Endothelial cell of umbilical vein (primary cell): ENCODE measurements at regions not wholly inside any gene's neighbourhood (a gene's known extent, or its start where the extent isn't known, plus 50 kb on each side); places are given as distances from the start of the nearest gene placed in this dataset.

Experiments
- EZH2 ChIP-seq: IDR thresholded peaks from 2 replicates; pipeline ENCODE4 v1.6.1; 2012; ENCODE audit warnings: borderline replicate concordance, low read depth, mild to moderate bottlenecking, moderate library complexity, low read length, inconsistent platforms; ENCODE audit not compliant: severe bottlenecking
- MYC ChIP-seq: IDR thresholded peaks from one replicate; pipeline ENCODE4 v1.6.1; 2011; ENCODE audit warnings: mild to moderate bottlenecking, low read depth, low read length
- POLR2A ChIP-seq: IDR thresholded peaks from 2 replicates; pipeline ENCODE4 v1.6.1; 2012; ENCODE audit warnings: low read depth, mild to moderate bottlenecking, control low read depth, low read length
- POLR2AphosphoS5 ChIP-seq: IDR thresholded peaks from 2 replicates; pipeline ENCODE4 v1.6.1; 2012; ENCODE audit warnings: low read depth, mild to moderate bottlenecking, control low read depth, low read length, moderate library complexity; ENCODE audit not compliant: insufficient read depth
- TF ChIP-seq, protein P1 (sequence below), 2 donors: IDR thresholded peaks; 1 replicate in 1 of 2; 2 replicates in 1 of 2; pipeline ENCODE4 v1.5.1; 2011; ENCODE audit warnings: low read length in 2 of 2, mild to moderate bottlenecking in 2 of 2, moderate library complexity in 2 of 2, control low read depth in 1 of 2, inconsistent platforms in 1 of 2, low read depth in 1 of 2; ENCODE audit not compliant: insufficient read depth in 1 of 2; ENCODE audit errors: extremely low read depth in 1 of 2
- TF ChIP-seq, protein P2 (sequence below): IDR thresholded peaks from 2 replicates; pipeline ENCODE4 v1.6.1; 2011; ENCODE audit not compliant: insufficient read depth, insufficient read length

DNA sequence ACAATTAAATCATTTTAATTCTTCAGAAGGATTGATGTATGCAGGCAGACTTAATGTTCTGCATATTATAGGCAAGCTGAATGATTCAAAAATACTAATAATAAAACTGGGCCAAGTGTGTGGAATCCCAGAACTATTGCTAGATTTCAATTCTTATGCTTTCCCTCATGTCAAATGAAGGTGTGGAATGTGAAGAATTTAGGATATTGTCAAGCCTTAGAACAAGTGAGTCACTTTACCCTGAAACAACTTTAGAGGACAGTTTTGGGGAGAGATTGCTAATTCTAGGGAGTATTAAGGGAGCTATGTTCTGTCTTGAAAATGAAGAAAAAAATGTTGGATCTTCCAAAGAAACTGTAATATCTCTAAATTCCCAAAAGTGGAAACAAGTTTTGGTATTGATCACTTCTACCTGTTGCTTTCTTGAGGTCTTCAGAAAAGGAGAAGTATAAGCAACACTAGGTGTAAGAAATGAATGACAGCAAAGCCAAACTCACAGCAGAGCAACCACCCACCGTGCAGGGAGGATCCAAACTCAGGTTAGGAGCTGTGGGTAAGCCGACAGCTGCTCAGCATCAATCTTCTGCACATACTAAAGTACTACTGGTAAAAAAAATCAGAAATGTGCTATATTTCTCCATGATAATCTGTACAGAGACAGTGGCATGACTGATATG lies 818.1 kb downstream of the SLC4A3 start:
- TF ChIP-seq EZH2 (no peak), POLR2AphosphoS5 (no peak), POLR2A (no peak), MYC (no peak)
- TF ChIP-seq, protein P1, sequence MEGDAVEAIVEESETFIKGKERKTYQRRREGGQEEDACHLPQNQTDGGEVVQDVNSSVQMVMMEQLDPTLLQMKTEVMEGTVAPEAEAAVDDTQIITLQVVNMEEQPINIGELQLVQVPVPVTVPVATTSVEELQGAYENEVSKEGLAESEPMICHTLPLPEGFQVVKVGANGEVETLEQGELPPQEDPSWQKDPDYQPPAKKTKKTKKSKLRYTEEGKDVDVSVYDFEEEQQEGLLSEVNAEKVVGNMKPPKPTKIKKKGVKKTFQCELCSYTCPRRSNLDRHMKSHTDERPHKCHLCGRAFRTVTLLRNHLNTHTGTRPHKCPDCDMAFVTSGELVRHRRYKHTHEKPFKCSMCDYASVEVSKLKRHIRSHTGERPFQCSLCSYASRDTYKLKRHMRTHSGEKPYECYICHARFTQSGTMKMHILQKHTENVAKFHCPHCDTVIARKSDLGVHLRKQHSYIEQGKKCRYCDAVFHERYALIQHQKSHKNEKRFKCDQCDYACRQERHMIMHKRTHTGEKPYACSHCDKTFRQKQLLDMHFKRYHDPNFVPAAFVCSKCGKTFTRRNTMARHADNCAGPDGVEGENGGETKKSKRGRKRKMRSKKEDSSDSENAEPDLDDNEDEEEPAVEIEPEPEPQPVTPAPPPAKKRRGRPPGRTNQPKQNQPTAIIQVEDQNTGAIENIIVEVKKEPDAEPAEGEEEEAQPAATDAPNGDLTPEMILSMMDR (IDR thresholded peaks at IDR 0.05; ENCODE audit: extremely low read depth in 1 of 2, insufficient read depth in 1 of 2, low read depth in 1 of 2, low read length in 2 of 2) = no peak
- TF ChIP-seq, protein P2, sequence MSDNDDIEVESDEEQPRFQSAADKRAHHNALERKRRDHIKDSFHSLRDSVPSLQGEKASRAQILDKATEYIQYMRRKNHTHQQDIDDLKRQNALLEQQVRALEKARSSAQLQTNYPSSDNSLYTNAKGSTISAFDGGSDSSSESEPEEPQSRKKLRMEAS = no peak
